GM18499 (cell line): ENCODE measurements at regions not wholly inside any gene's neighbourhood (a gene's known extent, or its start where the extent isn't known, plus 50 kb on each side); places are given as distances from the start of the nearest gene placed in this dataset.

Experiments used
- ATAC-seq: cut with Tn5 transposase; IDR thresholded peaks from one replicate; pipeline ENCODE4 v1.9.1; 2021; ENCODE audit warnings: moderate number of reproducible peaks; ENCODE audit not compliant: insufficient read depth, unreplicated experiment

DNA sequence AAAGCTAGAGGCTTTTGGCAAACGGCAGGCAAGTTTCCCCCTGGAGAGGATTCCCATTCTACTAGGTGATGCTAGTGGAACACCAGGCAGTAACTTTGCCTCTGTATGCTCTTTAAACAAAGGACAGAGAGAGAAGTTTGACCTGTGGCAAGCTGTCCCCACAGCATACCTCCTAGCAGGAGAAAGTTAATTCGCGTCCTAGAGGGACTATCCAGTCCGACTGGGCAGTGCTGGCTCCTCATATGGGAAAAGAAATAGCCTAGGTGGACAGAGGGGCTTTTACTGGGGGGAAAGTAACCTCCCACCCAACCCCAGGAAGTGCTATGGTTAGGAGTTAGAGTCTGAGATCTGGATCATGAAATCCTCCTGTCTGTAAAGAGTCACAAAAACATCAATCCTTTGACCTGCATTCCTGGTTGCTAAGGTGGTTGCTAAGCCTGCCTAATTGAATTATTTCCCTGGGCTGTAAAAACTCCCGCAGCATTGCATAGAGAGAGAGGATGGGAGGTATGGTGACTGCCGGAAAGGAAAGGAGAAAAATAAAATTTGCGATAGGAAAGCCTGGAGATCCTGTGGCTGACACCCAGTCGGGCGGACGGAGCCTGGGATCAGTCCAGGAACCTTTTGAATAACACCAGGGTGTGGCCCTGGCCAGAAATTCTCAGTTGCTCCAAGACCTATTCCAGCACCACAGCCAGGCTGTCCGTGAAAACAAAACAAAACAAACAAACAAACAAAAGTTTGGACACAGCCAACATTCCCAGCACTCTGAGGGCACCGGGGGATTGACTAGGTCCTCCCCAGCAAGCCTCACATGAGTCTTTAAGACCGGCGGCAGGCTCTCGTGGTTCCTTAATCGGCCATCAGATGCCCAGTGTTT is 67.7 kb upstream of the ATP11B start:
- ATAC-seq, result no peak

DNA sequence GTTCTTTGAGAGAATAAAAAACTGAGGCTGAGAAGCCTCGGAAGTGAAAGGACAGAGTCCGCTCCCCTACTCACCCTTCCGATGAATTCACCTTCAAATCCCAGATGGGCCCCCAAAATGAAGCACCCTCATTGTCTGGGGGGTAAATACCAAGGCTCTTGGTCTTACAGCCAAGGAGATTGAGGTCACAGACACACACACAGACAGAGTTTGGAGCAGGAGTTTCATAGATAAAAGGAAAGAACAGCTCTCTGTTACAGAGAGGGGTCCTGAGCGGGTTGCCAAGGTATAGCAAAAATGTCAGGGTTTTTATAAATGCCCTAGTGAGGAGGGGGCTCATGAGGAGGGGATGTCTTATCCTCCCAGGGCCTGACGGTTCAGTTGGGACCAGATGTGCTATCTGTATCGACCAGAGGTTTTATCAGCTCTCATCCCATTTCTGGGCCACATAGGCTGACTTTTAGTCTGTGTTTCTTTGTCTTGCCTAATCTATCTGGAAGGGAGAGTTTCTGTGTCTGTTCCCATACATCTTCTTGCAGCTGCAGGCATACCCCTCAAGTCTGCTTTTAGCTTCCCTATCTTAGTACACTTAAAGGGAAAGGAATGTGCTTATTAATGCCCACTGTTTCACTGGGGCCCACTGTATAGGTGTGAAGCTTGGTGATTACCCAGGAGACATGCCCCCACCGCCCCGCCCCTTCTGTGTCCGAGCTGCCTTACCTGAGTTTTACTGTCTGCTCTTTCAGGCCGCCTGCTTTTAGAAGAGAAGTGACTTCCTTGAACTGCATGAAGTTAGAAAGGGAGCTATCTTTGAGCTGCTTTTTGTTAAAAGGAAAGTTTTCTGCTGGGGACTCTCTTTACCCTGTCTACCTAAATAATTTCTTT is 66.8 kb upstream of the ATP11B start:
- no peak for ATAC-seq

DNA sequence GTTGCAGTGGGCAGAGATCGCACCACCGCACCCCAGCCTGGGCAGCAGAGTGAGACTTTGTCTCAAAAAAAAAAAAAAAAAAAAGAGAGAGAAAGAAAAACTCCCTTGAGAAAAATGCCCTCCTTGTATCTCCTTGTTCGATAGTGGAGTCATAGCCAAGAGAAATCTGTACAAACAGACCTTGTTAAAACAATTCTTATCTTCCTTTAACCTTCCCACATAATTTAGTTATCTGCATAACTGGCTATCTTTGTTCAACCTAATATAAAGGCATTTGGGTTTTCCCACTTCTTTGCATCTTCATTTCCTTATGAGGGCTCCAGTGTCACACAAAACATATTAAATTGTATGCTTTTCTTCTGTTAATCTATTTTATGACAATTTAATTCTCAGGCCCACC is 65.1 kb upstream of the ATP11B start:
- no peak for ATAC-seq

DNA sequence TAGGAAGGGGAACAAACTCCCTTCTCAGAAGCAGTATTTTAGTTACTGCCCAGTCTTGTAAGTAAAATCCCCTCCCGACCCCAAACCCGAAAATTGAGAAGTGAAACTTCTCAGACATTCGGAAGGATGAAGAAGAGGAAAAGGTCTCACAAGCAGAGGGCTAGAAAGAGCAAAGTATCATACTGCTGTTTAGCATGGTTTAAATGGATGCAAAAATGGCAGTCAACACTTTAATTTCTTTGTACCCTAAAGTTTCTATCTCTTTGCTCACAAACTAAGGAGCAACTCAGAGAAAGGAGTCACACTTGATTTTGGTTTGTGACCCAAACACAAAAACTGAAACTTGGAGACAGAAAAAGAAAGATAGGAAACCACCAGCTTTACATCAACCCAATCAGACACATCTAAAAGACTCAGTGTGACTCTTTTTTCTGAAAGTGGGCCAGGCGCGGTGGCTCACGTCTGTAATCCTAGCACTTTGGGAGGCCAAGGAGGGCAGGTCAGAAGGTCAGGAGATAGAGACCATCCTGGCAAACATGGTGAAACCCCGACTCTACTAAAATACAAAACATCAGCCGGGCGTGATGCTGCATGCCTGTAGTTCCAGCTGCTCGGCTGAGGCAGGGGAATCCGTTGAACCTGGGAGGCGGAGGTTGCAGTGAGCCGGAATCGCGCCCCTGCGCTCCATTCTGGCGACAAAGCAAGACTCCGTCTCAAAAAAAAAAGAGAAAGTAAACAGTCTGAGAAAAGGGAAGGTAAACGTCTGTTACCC is 63.2 kb upstream of the ATP11B start:
- ATAC-seq, result peak; percentile 73

DNA sequence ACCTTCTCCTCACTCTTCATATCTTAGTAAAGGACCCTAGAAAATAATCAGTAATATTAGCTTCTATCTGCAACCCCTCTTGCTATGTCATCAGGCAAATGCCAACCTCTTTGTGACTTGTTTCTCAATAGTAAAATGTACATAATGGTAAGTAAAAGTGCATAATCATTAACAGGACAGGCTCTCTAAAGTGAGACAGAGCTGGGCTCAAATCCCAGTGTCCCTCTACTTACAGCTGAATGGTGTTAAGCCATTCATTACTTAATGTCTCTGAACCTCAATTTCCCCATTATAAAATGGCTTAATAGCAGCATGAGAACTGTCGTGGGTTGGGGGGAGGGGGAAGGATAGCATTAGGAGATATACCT is 62.6 kb upstream of the ATP11B start:
- no peak for ATAC-seq

DNA sequence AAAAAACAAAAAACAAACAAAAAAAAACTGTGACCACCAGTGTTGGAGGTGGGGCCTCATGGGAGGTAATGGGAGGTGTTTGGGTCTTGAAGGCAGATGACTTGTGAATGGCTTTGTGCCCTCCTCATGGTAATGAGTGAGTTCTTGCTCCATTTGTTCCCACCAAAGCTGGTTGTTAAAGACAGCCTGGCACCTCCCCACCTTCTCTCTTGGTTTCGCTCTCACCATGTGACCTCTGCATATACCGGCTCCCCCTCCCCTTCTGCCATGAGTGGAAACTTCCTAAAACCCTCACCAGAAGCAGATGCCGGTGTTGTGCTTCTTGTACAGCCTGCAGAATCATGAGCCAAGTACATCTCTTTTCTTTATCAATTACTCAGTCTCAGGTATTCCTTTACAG is 61.5 kb upstream of the ATP11B start:
- ATAC-seq, result no peak

DNA sequence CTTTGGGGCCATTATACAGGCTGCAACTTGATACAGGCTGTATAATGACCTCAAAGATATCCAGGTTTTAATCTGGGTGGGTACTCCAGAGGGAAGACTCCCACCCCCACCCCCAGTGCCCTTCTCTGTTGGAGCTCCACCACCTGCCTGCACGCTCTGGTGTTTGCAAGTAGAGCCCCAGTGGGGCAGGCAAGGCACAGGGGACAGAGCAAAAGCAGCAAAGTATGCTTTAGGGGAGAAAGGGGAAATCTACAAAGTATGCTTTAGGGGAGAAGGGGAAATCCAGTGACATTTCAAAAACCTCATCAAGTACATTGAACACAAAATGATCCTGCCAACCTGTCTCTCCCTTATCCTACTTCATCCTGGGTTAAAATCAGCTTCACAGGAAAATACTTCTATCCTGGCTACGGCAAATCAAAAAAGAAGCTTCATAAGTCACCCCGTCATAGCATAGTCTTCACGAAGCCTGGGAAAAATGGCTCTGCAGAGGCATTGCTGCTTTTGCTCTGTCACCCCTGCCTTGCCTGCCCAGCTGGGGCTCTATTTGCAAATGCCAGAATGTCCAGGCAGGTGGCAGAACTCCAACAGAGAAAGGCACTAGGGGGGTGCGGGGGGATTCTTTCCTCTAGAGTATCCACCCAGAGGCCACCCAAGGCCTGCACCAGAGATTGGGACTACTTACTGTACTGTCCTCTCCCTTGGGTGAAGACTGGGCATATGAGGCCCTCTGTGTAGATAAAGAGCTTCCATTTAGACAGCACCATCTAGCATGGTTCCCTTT is 60.9 kb upstream of the ATP11B start:
- no peak for ATAC-seq

DNA sequence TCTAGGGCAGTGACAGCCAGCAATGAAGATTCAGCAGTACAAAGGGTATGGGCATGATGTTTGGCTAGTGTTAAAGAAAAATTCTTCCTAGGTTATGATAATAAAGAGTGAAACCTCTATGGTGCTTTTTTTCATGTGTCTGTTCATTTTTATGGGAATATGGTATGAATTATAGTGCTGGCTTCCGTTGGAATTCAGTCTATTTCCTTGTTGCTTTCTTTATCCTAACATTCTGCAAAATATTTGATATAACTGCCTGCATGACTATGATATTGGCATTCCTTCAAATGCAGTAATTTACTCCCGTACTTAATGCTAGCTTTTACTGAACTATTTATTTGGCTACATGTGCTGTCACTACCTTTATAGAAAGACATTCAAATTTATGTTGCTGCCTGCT is 57.6 kb upstream of the ATP11B start:
- ATAC-seq, result no peak

DNA sequence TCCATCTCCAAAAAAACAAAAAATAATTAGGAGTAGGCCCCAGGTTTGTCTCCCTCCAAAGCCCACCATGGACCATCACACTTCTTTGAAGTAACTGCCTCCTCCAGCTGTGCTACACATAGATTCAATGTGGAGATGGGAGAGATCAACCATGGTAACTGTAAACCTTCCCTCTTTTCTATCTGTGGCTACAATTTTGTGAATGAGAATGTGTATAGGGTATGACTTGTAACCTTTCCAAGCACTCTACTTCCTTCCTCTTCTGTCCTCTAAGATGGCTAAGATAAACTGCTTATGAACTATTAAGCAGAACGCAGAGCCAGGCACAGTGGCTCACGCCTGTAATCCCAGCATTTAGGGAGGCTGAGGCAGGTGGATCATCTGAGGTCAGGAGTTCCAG is 55.5 kb upstream of the ATP11B start:
- ATAC-seq, result no peak

DNA sequence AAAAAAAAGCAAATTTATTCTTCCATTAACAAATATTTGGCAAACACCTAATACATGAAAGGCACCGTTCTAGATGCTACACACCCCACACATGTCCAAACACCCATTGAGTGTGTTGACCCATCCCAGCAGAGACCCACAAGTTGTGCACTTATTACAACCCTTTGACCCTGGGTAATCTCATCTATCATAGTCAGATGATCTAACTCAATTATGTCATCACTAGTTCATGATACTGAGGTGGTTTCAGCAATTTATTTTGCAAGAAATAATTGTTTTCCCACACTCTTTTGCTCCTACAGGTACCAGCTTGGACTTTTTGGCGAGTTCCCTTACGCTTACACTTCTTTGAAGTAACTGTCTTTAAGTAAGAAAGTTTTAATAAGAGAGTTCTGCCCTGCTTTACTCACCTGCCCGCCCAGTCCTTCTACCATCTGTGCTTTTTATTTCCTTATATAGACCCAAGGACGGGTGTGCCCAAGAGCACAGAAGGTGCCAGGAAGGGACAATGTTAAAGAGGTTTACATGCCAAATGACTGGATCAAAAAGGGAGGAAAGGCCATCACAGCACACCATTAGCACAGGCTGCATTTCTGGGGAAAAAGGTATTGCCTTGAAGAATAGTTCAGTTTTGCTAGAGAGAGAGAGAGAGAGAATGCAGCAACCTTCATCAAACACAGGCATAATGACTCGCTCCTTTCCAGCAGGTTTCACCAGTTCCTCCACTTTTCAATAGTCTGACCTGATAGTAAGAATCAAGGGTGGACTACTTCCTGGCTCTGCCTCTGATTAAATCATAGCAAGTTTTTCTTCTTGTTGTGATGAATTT is 54.5 kb upstream of the ATP11B start:
- ATAC-seq, result no peak

DNA sequence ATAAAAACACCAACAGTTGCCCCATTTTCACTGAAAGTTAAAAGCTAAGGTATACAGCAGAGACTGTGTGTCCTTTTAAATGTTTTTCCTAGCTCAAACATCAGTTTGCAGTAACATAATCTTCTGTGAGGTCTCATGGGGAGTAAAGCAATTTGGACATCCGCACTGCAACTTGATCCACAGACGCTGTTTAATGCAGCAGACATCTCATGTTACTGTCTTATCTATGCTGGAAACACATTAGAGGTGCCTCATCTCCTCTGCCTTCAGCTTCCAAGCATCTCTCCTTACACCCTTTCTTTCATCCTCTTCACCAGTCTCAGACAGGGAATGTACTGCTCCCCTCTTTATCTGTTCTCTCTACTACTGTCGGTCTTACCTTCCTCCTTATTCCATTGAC is 53.7 kb upstream of the ATP11B start:
- ATAC-seq, result no peak

DNA sequence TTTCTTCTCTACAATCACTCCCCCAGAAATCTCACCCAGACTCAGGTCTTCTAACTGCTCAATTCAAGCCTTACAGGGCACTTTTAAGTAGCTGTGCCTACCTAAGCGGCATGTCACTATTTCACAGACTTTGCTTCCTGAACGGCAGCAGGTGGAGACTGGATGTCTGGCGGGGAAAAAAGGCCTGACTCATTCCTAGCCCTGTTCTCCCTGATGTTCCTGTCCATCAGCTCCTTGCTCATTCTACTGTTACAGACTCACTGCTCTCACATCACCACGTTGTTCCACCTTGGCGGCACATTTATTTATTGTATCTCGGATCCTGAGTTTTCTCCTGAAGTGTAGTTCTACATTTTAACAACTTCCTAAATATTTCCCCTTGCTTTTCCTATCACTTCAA is 52.6 kb upstream of the ATP11B start:
- no peak for ATAC-seq

DNA sequence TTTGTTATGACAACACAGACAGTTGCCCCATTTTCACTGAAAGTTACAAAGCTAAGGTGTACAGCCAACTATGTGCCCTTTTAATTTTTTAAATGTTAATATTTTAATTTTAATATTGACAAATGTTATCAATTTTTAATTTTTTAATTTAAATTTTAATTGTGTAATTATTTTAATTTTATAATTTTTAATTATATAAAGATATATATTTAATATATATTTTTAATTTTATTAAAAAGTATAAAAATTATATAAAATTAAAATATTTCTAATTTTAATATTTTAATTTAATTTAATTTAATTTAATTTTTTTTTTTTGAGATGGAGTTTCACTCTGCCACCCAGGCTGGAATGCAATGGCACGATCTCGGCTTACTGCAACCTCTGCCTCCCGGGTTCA is 52.1 kb upstream of the ATP11B start:
- ATAC-seq, result no peak
